ENCODE measurements at regions not wholly inside any gene's neighbourhood (a gene's known extent, or its start where the extent isn't known, plus 50 kb on each side); places are given as distances from the start of the nearest gene placed in this dataset.

DNA sequence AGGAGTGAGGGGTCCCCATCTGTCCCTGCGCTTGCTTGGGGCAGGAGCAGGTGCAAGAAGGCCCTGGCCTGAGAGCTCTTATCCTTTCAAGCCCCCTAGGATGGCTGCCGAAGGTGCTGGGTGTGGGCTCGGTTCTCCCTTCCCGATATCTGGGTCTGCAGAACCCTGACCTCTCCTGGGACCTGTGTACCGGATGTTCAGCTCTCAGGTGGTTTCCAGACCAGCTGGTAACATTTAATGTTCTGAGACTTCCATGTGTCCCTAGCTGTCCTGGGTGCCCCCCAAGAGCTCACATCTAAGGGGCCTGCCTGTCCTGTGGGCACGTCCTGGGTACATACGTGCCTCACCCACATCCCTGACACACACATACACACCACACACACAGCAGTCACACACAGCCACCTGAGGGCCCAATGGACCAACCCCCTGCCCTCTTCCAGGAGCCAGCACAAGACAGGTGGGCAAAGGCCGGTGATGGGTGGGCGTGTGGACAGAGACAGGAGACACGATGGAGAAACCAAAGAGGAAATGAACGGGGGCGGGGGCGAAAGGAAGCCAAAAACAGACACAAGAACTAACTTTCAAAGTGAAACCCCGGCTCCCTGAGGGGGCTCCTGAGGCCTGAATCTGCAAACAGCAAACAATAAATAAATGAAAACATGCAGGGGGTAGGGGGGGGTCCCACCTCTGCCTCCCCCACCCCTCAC lies 124.3 kb downstream of the PTPRS start:
- DNase-seq = no peak

DNA sequence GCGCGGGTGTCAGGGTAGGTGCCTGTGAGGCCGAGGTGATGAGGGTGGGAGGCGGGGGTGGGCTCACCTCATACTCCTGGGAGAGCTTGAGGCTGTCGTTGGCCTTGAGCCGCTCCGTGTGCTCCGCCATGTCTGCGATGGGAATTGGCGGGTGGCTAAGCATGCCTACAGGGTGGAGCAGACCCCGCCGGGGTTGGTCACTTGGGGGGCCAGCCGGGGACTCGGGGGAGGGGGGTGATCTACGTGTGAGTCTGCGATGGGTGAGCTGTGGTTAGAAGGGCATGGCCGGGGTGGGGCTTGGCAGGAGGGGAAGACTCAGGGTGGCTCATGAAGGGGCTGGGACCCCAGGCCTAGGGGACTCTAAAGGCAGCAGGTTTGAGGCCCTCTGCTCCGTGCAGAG lies 125.2 kb downstream of the PTPRS start:
- no peak for DNase-seq

DNA sequence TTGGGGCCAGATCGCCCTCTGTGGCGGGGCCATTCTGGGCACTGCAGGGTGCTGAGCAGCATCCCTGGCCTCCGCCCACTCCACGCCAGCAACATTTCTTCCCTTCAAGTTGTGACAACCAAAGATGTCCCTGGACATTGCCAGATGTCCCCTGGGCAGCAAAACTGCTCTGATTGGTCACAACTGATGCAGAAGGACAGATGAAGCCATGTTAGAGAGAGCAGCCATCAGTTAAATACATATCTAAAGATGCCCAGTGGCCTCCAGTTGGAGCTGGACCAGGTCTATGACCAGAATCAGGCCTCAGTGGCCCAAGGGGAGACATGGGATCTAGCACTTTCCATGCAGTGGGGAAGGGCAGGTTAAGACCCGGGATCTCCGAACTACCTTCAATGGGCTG lies 125.7 kb downstream of the PTPRS start:
- no peak for DNase-seq

DNA sequence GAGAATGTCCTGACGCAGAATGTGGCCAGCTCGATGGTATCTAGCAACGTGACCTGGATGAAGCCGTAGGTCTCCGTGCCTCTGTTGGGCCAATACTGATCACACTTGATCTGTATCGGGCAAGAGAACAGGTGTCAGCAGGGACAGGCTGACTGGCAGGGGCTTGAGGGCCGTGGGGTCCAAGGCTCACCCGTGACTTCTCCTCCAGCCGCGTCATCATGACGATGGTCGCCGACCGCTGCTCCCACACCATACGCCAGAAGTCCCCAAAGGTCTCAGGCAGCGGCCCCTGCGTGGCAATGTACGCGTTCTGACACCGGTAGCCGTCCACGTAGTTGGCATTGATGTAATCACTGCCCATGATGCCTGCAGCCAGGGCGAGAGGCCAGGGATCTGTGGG lies 126.2 kb downstream of the PTPRS start:
- no peak for DNase-seq

DNA sequence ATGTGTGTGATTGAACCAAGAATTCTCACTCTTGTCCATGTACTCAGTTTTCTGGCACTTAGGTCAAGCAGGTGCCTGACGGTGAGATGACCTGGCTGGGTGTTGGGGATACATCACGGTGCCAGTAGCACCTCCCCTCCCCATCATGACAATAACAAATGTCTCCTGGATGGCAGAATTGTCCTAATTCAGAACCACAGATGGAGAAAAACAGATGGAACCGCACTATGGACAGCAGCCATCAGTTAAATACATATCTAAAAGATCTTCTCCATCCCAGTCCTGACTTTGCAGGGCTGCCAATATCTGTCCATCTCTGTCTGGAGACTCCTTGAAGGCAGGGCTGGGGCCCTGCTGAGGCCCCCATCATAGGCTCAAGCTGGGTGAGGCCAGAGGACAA lies 126.9 kb downstream of the PTPRS start:
- DNase-seq = no peak

DNA sequence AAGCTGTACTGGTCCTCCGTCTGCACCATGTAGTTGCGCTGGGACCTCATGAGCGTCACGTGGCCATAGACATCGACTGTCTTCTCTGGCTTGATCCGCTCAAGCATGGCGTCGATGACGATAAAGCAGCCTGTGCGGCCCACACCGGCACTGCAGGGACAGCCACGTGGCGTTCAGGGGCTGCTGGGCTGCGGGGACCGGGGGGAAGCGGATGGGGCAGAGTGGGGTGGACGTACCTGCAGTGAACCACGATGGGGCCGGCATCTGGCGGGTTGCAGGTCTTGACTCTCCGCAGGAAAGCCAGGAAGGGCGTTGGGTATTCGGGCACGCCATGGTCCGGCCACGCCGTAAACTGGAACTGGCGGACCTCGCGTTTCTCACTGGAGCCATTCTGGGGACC lies 128.5 kb downstream of the PTPRS start:
- no peak for DNase-seq

DNA sequence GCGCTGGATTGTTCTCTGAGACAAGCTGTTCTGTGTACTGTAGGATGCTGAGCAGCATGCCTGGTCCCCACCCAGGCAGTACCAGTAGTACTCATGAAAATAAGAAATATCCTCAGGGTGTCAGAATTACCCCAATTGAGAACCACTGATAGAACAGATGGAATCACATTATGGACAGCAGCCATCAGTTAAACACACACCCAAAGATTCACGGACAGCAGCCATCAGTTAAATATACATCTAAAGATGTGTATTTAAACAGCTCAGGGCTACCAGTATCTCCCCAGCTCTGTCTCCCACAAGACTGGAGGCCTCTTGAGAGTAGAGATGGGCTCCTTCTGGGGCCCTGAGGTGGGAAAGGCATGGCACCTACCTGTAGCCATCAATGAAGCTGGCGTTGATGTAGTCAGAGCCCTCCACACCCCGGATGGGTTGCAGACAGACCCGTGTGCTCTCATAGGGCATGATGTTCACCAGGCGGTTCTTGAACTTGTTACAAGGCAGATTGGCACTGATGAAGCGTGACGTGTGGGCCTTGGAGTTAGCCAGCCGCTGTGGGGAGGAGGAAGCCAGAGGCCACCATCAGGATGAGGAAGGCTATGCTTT lies 129.3 kb downstream of the PTPRS start:
- DNase-seq = no peak

DNA sequence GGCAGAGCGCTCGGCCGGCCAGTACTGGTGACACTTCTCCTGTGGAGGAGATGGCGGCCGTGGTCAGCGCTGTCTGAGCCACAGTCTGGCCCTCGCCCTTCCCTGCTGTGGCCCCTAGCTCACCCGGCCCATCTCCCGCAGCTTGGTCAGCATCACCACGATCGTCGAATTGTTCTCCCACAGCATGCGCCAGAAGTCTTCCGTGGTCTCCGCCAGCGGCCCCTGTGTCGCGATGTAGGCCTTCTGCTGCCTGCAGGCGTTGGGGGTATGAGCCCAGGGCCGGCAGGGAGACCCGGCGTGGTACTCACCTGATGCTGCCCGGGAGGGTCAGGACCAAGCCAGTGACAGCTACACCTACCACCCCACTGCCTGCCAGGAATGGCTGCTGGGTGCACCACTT lies 130.1 kb downstream of the PTPRS start:
- no peak for DNase-seq

DNA sequence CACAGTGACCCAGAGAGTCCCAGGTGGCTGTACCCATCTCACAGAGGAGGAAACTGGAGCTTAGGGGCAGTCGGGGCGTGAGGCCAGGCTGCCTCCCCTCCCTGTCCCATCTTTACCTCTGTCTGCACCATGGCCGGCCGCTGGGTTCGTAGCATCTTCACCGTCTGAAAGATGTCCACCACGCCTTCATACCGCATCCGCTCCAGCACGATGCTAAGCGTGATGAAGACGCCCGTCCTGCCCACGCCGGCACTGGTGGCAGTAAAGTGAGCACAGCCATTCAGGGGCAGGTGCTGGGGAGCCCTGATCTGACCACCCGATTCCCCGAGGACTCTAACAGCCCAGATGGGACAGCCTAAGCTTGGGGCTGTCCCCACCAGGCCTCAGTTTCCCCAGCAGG lies 132.8 kb downstream of the PTPRS start:
- DNase-seq = no peak

DNA sequence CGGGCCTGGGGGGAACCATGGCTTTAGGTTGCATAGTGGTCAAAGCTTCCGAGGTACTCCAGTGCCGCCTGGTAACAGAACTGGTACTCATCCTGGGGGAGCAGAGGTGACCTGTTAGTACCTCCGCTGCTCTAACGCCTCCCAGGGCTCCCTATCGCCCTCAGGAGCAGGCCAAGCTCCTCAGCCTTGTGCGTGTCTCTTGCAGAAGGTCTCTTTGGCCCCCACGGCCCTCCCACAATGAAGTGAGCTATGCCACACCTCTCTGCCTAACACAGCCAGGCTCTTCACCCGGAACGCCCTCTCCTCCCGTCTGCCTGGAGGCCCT lies 133.9 kb downstream of the PTPRS start:
- no peak for DNase-seq

DNA sequence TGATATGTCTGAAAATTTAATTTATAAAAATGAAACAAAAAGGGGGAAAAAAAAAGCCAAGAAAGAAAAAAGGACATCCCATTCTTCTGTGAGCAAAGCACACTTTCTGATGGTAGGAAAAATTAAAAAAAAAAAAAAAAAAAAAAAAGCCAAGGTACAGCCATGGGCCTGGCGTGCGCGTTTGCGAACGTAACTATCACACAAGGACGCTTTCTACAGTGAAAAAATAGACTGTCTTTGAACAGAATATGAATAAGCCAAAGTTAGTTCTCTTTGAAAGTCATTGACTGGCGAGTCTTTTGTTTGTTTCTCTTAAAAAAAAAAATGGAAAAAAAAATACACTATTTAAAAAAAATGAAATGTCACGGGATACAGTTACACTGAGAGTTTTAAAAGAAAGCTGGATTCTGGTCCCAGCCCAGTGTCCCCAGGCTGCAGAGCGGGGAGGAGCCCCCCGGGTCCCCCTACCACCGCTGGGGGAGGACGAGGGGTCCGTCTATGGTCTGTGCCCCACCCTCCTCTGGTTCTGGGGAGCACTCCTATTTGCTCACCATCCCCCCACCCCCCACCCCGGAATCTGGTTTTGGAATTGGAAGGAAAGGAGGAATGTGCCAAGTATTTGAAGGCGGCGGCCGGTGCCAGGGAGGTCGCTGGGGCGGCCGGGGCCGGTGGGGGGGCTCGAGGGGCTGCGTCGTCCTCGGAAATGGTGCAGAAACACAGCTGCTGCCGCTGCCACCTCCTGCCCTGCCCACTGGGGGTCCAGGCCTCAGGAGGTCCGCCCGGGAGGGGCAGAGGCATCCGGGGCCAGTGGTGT lies 134.5 kb downstream of the PTPRS start:
- DNase-seq = no peak

DNA sequence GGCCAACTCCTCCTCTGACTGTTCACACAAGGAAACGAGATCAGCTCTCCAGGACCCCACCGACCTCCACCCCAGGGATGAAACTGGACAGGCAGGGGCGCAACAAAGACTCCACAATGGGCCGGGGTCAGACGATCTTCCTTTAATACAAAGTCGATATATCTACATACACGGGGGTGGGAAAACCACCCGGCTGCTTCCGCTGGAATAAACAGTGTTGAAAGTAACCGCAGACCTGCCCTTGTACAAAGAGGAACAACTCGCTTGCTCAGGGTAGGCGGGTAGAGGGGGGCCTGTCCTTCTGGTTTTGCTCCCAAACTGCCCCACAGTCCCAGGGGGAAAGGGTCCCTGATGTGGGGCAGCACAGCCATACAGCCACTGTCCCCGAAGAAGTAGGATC lies 135.2 kb downstream of the PTPRS start:
- no peak for DNase-seq

DNA sequence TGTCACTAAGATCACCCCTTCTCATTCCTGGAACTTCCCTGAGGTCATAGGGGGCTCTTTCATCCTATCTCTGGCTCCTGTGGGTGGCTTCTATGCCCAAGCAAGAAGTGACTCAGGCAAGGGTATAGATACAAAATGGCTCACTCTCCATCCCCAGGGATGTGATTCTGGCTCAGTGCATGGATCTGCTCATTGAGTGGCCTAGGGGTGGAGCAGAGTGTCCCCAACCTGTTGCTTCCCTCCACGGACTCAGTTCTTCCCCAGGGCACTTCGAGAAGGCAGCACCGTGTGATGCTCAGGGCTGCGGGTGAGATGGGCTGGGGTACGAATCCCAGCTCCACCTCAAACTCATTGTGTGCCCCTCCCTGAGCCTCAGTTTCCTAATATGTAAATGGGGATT lies 136.4 kb downstream of the PTPRS start:
- DNase-seq = no peak

Data from occipital lobe (tissue), 1 donor.